ENCODE measurements at regions not wholly inside any gene's neighbourhood (a gene's known extent, or its start where the extent isn't known, plus 50 kb on each side); places are given as distances from the start of the nearest gene placed in this dataset.

DNA sequence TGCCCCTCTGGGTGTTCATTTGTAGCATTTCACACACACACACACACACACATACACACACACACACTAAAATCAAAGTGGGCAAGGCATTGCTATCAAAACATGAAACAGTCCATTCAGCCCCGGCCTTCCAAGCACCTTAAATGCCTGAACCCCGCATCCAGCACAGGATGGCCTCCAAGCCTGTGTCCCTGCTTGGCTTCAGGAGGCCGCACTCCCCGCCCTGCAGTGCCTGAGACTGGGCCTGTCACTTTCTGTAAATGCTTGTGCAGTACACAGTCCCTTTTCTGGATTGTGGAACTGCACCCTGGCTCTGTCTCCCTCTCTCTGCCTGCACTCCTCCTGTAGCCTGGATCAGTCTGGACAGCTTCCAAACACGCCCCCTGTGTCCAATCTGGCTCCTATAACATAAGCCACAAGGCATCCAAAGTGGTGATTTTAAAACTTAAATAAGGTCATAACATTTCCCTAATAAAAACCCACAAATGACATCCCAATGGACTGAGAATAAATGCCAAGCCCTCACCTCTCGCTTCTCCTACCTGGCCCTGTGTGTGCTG lies 972.2 kb upstream of the TMEM132C start (continued):
- TF ChIP-seq SP4 (IDR thresholded peaks at IDR 0.05; ENCODE audit: low read length) (no peak), MAFK (IDR thresholded peaks at IDR 0.05; ENCODE audit: low read depth, low read length) (no peak), RBBP5 (IDR thresholded peaks at IDR 0.05; ENCODE audit: borderline replicate concordance, low read depth, low read length) (no peak)
